ENCODE measurements at regions not wholly inside any gene's neighbourhood (a gene's known extent, or its start where the extent isn't known, plus 50 kb on each side); places are given as distances from the start of the nearest gene placed in this dataset.

GRCh38 chr6:21426841-21427490 lies 166.6 kb upstream of the SOX4 start:
- no peak for DNase-seq
- no peak for FAIRE-seq
- intact Hi-C loops (cut with DNase I): no loop called here

DNA sequence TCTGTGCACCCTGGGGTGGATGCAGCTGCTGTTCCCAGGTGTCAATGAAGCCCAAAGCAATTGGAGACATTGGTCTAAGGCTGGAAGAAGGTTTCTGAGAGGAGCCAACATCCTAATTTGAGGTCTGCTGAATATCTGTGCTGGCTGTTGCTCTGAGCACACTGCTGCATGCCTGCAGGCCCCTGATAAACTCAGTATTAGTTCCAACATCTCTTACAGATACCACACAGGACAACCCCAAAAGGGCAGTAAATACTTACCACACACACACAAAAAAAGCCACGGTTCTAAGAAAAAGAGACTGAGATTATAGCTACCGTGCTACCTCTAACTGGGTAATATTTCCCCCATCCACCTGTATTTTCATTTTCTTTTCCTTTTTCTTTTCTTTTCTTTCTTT lies 164.3 kb upstream of the SOX4 start:
- Histone ChIP-seq H3K4me1 (ENCODE audit: control insufficient read depth in 2 of 3, insufficient read depth in 2 of 3, low read depth in 1 of 3, low read length in 3 of 3) (no peaks in the 10 kb centered on the region), H3K27me3 (ENCODE audit: control insufficient read depth, insufficient read depth, low read length) (no peaks in the 10 kb centered on the region), H3K9ac (ENCODE audit: low read length in 3 of 3) (no peak overlapping the region), H3K4me3 (ENCODE audit: low read length in 3 of 3) (no peak overlapping the region), H3K36me3 (ENCODE audit: control insufficient read depth in 2 of 3, insufficient read depth in 3 of 3, low read length in 3 of 3) (no peaks in the 10 kb centered on the region), H3K9me3 (ENCODE audit: control insufficient read depth in 2 of 3, insufficient read depth in 1 of 3, low read length in 3 of 3) (peaks cover 0 to 5% (median 0%) of the 10 kb centered on the region in 3 donors), H3K27ac (ENCODE audit: low read depth in 2 of 2, low read length in 2 of 2) (no peak overlapping the region)
- FAIRE-seq: no peak
- intact Hi-C loops (cut with DNase I): no loop called here
- no peak for DNase-seq
- TF ChIP-seq CTCF (IDR thresholded peaks at IDR 0.05; ENCODE audit: borderline replicate concordance, extremely low read depth, insufficient read depth): no peak

More at GRCh38 chr6:21426841-21427490, 166.6 kb upstream of the SOX4 start:
- Histone ChIP-seq H3K9me3 (ENCODE audit: control insufficient read depth in 2 of 3, insufficient read depth in 1 of 3, low read length in 3 of 3) (peaks cover 0 to 5% (median 0%) of the 10 kb centered on the region in 3 donors), H3K4me1 (ENCODE audit: control insufficient read depth in 2 of 3, insufficient read depth in 2 of 3, low read depth in 1 of 3, low read length in 3 of 3) (no peaks in the 10 kb centered on the region), H3K9ac (ENCODE audit: low read length in 3 of 3) (no peak overlapping the region), H3K27me3 (ENCODE audit: control insufficient read depth, insufficient read depth, low read length) (no peaks in the 10 kb centered on the region), H3K36me3 (ENCODE audit: control insufficient read depth in 2 of 3, insufficient read depth in 3 of 3, low read length in 3 of 3) (no peaks in the 10 kb centered on the region), H3K27ac (ENCODE audit: low read depth in 2 of 2, low read length in 2 of 2) (no peak overlapping the region), H3K4me3 (ENCODE audit: low read length in 3 of 3) (no peak overlapping the region)
- TF ChIP-seq CTCF (IDR thresholded peaks at IDR 0.05; ENCODE audit: borderline replicate concordance, extremely low read depth, insufficient read depth): no peak

- Histone ChIP-seq H3K27me3 (ENCODE audit: control insufficient read depth, insufficient read depth, low read length) (no peaks in the 10 kb centered on the region), H3K4me3 (ENCODE audit: low read length in 3 of 3) (no peak overlapping the region), H3K9me3 (ENCODE audit: control insufficient read depth in 2 of 3, insufficient read depth in 1 of 3, low read length in 3 of 3) (peaks cover 0 to under 1% (median 0%) of the 10 kb centered on the region in 3 donors), H3K36me3 (ENCODE audit: control insufficient read depth in 2 of 3, insufficient read depth in 3 of 3, low read length in 3 of 3) (no peaks in the 10 kb centered on the region), H3K4me1 (ENCODE audit: control insufficient read depth in 2 of 3, insufficient read depth in 2 of 3, low read depth in 1 of 3, low read length in 3 of 3) (no peaks in the 10 kb centered on the region), H3K27ac (ENCODE audit: low read depth in 2 of 2, low read length in 2 of 2) (no peak overlapping the region), H3K9ac (ENCODE audit: low read length in 3 of 3) (no peak overlapping the region)
- no peak for TF ChIP-seq CTCF (IDR thresholded peaks at IDR 0.05; ENCODE audit: borderline replicate concordance, extremely low read depth, insufficient read depth)
- DNase-seq (no peak), FAIRE-seq (no peak)
- intact Hi-C loops (cut with DNase I): no loop called here
These were observed 162.0 kb upstream of the SOX4 start for GRCh38 chr6:21431526-21431925.

GRCh38 chr6:21436625-21437024 lies 156.9 kb upstream of the SOX4 start:
- H3K9ac ChIP-seq (ENCODE audit: low read length in 3 of 3): no peak overlapping the region
- no peaks in the 10 kb centered on the region for H3K9me3 ChIP-seq (ENCODE audit: control insufficient read depth in 2 of 3, insufficient read depth in 1 of 3, low read length in 3 of 3)
- no peak for TF ChIP-seq CTCF (IDR thresholded peaks at IDR 0.05; ENCODE audit: borderline replicate concordance, extremely low read depth, insufficient read depth)
- H3K27ac ChIP-seq (ENCODE audit: low read depth in 2 of 2, low read length in 2 of 2): no peak overlapping the region
- intact Hi-C loops (cut with DNase I): no loop called here
- FAIRE-seq: no peak
- no peaks in the 10 kb centered on the region for H3K4me1 ChIP-seq (ENCODE audit: control insufficient read depth in 2 of 3, insufficient read depth in 2 of 3, low read depth in 1 of 3, low read length in 3 of 3)
- no peak for DNase-seq
- no peaks in the 10 kb centered on the region for H3K36me3 ChIP-seq (ENCODE audit: control insufficient read depth in 2 of 3, insufficient read depth in 3 of 3, low read length in 3 of 3)
- no peak overlapping the region for H3K4me3 ChIP-seq (ENCODE audit: low read length in 3 of 3)
- no peaks in the 10 kb centered on the region for H3K27me3 ChIP-seq (ENCODE audit: control insufficient read depth, insufficient read depth, low read length)

All from kidney (tissue), 13 donors.